ENCODE measurements at regions not wholly inside any gene's neighbourhood (a gene's known extent, or its start where the extent isn't known, plus 50 kb on each side); places are given as distances from the start of the nearest gene placed in this dataset.
"Not testable (repeated sequence)": the region's sequence is repeated elsewhere in the genome, so short reads cannot be mapped to it uniquely, and the experiment has no call there.

GRCh38 chr18:68394705-68395104 is 320.2 kb downstream of the TMX3 start:
- BruUV-seq (replicated peaks): no TSS peak
- ChIA-PET POLR2A (ENCODE audit: unreplicated experiment) (interaction anchor here (0.6 kb wide), 1 partner anchor 22 kb away, joined by 10 read pairs; no protein-coding TSS in a partner anchor), CTCF (no interaction called here)
- Histone ChIP-seq H3F3A (ENCODE audit: insufficient read depth, low read depth) (no peaks in the 10 kb centered on the region), H3K79me2 (ENCODE audit: low read depth) (no peaks in the 10 kb centered on the region), H3K27me3 (ENCODE audit: insufficient read depth, low read depth) (no peaks in the 10 kb centered on the region), H4K20me1 (ENCODE audit: insufficient read depth) (no peaks in the 10 kb centered on the region), H3K9me3 (ENCODE audit: insufficient read depth, low read depth) (no peaks in the 10 kb centered on the region), H3K4me1 (replicated peaks; ENCODE audit: insufficient read depth) (no peaks in the 10 kb centered on the region), H3K4me3 (no peak overlapping the region), H3K4me2 (no peak overlapping the region), H2AFZ (no peak overlapping the region), H3K27ac (no peak overlapping the region), H3K36me3 (ENCODE audit: low read depth) (no peaks in the 10 kb centered on the region), H3K9me2 (ENCODE audit: insufficient read depth) (no peaks in the 10 kb centered on the region)
- no peak for TF ChIP-seq EZH2 (IDR thresholded peaks at IDR 0.05; ENCODE audit: low read depth)
- intact Hi-C loops (cut with micrococcal nuclease; ENCODE audit: unreplicated experiment): no loop called here
- no peak for DNase-seq

- no peaks in the 10 kb centered on the region for H3K9me3 ChIP-seq (ENCODE audit: insufficient read depth, low read depth)
- no peak overlapping the region for H2AFZ ChIP-seq
- ChIA-PET POLR2A (ENCODE audit: unreplicated experiment) (no interaction called here), CTCF (no interaction called here)
- no peak overlapping the region for H3K27ac ChIP-seq
- H4K20me1 ChIP-seq (ENCODE audit: insufficient read depth): no peaks in the 10 kb centered on the region; the same call in 1 of the 2 replicates
- no peak overlapping the region for H3K4me2 ChIP-seq
- no peak overlapping the region for H3K4me3 ChIP-seq
- H3K9me2 ChIP-seq (ENCODE audit: insufficient read depth): no peaks in the 10 kb centered on the region
- H3K79me2 ChIP-seq (ENCODE audit: low read depth): no peaks in the 10 kb centered on the region
- BruUV-seq (replicated peaks): no TSS peak
- intact Hi-C loops (cut with micrococcal nuclease; ENCODE audit: unreplicated experiment): no loop called here
- no peak for DNase-seq
- no peaks in the 10 kb centered on the region for H3K4me1 ChIP-seq (replicated peaks; ENCODE audit: insufficient read depth)
- no peaks in the 10 kb centered on the region for H3K36me3 ChIP-seq (ENCODE audit: low read depth)
- no peak for TF ChIP-seq CTCF (conservative IDR thresholded peaks at IDR 0.05)
- no peak for TF ChIP-seq EZH2 (IDR thresholded peaks at IDR 0.05; ENCODE audit: low read depth)
- H3F3A ChIP-seq (ENCODE audit: insufficient read depth, low read depth): no peaks in the 10 kb centered on the region
- no peaks in the 10 kb centered on the region for H3K27me3 ChIP-seq (ENCODE audit: insufficient read depth, low read depth)
Measured at GRCh38 chr18:68391801-68392200, 323.1 kb downstream of the TMX3 start.

GRCh38 chr18:68387246-68387645 is 327.7 kb downstream of the TMX3 start:
- no peak for TF ChIP-seq EZH2 (IDR thresholded peaks at IDR 0.05; ENCODE audit: low read depth)
- TF ChIP-seq CTCF (conservative IDR thresholded peaks at IDR 0.05): no peak
- ChIA-PET POLR2A (ENCODE audit: unreplicated experiment) (no interaction called here), CTCF (no interaction called here)
- Histone ChIP-seq H3K9me2 (ENCODE audit: insufficient read depth) (no peaks in the 10 kb centered on the region), H3F3A (ENCODE audit: insufficient read depth, low read depth) (no peaks in the 10 kb centered on the region), H3K4me1 (replicated peaks; ENCODE audit: insufficient read depth) (no peaks in the 10 kb centered on the region), H3K4me3 (no peak overlapping the region), H3K36me3 (ENCODE audit: low read depth) (no peaks in the 10 kb centered on the region), H3K27ac (no peak overlapping the region), H4K20me1 (ENCODE audit: insufficient read depth) (no peaks in the 10 kb centered on the region; the same call in 1 of the 2 replicates), H3K4me2 (no peak overlapping the region), H2AFZ (no peak overlapping the region), H3K27me3 (ENCODE audit: insufficient read depth, low read depth) (no peaks in the 10 kb centered on the region), H3K79me2 (ENCODE audit: low read depth) (no peaks in the 10 kb centered on the region), H3K9me3 (ENCODE audit: insufficient read depth, low read depth) (no peaks in the 10 kb centered on the region)
- BruUV-seq (replicated peaks): no TSS peak
- DNase-seq: no peak
- intact Hi-C loops (cut with micrococcal nuclease; ENCODE audit: unreplicated experiment): no loop called here

GRCh38 chr18:68383979-68384378 is 330.9 kb downstream of the TMX3 start:
- intact Hi-C loops (cut with micrococcal nuclease; ENCODE audit: unreplicated experiment); H3K4me3 ChIP-seq; H3K9me3 ChIP-seq (ENCODE audit: insufficient read depth, low read depth); CTCF ChIA-PET; DNase-seq; H3K4me1 ChIP-seq (replicated peaks; ENCODE audit: insufficient read depth); H3F3A ChIP-seq (ENCODE audit: insufficient read depth, low read depth); H3K27ac ChIP-seq; H3K79me2 ChIP-seq (ENCODE audit: low read depth); H3K9me2 ChIP-seq (ENCODE audit: insufficient read depth); BruUV-seq (replicated peaks); H3K27me3 ChIP-seq (ENCODE audit: insufficient read depth, low read depth); H3K36me3 ChIP-seq (ENCODE audit: low read depth); H2AFZ ChIP-seq; H4K20me1 ChIP-seq (ENCODE audit: insufficient read depth); H3K4me2 ChIP-seq; POLR2A ChIA-PET (ENCODE audit: unreplicated experiment): not testable (repeated sequence)
